HG03175 (cell line): ENCODE measurements at regions not wholly inside any gene's neighbourhood (a gene's known extent, or its start where the extent isn't known, plus 50 kb on each side); places are given as distances from the start of the nearest gene placed in this dataset.

Source experiments
- ATAC-seq: cut with Tn5 transposase; IDR thresholded peaks from one replicate; pipeline ENCODE4 v1.9.1; 2021; ENCODE audit warnings: mild to moderate bottlenecking, moderate library complexity; ENCODE audit not compliant: unreplicated experiment

DNA sequence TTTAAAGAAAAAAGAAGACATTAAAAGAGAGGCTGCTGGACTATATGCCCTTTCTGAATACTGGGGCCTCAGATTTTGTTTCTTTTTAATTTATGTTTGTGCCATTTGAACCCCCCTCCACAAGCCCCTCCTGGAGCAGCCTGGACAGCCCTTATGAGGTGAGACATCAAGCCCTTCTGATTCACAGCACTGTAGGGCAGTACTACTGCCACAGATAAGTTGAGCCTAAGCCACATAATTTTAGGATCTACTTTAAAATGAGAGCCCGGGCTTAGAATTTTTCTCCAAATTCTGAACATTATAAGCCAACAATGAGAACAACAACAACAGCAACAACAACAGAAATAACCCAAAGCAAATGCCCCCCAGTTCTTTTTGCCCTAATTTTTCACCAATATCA, 256.9 kb upstream of the SALL1 start:
- ATAC-seq: no peak

DNA sequence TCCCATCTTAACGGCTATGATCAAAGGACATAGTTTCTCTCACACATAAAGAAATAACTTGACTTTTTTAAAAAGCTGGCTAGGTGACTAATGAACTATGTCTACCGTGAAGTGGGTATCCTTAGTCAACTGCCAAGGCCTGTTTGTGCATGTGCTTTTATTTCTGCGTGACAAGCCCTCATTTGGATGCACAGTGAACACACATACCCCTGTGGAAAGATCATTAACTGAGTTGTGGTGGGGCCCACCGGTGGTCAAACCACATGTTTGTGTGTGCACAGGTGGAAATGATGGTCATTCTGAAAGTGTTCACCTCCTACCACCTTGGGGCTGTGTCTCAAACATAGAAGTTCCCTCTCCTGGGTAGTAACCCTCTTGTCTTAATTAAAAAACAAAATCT, 256.1 kb upstream of the SALL1 start:
- peak; percentile 51 for ATAC-seq

- ATAC-seq: no peak
Observed at GRCh38 chr16:51405361-51405760, 254.3 kb upstream of the SALL1 start.

DNA sequence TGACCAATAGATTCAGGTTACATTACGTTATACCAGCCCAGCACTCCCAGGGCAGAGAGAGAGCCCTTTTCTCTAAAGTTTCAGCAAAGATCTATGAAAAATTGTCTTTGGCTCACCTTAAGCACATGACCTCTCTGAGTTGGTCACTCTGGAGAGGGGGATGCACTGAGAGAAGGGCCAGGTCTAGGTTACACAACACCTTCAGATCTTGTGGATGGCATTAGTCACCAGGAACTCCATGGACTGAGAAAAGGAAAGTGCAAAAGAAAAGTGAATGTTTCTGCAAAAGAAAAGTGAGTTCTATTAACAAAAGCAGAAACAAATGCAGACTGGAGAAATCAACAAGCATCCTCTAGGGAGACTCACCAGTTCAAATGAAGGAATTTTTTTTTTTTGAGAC, 253.3 kb upstream of the SALL1 start:
- no peak for ATAC-seq

GRCh38 chr16:51402785-51403184, 251.7 kb upstream of the SALL1 start:
- no peak for ATAC-seq

DNA sequence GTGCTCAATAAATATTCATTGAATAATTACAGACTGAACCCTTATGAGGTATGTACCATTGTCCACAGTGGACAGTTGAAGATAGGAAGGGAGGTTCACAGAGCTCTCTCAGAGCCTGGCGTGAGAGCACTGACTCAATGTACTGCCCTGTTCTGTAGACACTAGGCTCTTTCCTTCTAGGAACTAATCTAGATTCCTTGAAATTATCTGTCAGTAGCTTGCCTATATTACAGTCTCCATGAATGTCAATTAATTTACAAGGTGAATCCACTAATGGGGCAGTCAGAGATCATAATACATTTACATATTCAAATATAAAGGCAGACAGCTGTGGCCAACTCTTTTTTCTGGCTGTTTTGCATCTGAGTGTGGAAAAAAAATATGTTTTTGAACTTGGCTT, 251.2 kb upstream of the SALL1 start:
- ATAC-seq: no peak

DNA sequence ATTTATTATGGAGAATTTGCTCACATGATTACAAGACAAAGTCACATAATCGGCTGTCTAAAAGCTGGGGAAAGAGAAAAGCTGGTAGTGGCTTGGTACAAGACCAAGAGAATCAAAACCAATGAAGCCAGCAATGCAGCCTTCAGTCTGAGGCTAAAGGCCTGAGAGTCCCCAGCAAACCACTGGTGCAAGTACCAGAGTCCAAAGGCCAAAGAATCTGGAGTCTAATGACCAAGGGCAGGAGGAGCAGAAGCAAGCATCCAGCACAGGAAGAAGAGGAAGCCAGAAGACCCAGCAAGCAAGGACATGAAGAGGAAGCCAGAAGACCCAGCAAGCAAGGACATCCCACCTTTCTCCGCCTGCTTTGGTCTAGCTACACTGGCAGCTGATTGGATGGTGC, 250.6 kb upstream of the SALL1 start:
- no peak for ATAC-seq

GRCh38 chr16:51399908-51400670, 249.0 kb upstream of the SALL1 start:
- no peak for ATAC-seq

DNA sequence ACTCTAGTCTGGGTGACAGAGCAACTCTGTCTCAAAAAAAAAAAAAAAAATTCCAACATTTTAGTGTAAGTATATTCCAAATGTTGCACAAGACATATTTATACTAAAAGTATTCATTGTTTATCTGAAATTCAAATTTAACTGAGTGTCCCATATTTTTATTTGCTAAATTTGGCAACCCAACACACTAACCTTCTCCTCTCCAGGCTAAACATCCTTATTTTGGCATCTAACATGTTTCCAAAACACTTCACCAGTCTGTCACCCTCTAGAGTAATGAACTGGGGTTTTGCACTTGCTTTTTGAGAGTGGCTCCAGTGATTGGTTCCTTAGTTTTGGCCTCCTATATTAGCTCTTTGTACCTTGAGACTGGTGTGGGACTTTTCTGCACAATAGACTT, 243.4 kb upstream of the SALL1 start:
- ATAC-seq: no peak

GRCh38 chr16:51393381-51394005, 242.4 kb upstream of the SALL1 start:
- ATAC-seq: no peak

- no peak for ATAC-seq
Observed at GRCh38 chr16:51392521-51393187, 241.6 kb upstream of the SALL1 start.

DNA sequence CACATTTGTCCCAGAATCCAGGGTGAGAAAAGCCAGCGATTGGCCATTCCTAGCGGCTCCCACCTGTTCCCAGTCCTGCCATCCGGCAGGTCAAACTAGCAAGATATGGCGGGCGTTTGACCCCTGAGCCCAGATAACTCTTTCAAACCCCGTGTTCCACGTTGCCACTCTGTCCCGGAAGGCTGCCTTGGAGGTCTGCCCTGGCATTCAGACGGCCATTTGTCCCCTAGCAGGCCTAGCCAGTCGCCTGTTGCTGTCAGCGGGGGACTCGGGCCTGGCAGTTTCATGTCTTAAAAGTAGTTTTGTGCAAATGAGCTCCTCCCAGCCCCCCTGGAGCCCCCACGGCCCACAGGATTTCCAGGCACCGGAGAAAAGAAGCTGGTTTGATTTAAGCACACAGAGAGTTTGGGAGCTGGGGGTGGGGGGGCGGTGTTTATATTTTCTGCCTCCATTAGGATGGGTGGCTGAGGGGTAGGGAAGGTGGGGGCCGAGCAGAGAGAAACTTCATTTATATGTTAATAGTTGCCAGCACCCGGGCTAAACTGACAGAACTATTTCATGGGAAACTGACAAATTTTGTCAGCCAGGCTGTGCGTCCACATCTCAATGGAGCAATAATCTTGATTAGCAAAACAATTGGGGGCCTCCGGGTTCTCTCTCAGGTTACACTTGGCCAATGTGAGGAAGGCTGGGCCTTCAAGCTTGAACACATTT, 240.9 kb upstream of the SALL1 start:
- ATAC-seq: no peak

DNA sequence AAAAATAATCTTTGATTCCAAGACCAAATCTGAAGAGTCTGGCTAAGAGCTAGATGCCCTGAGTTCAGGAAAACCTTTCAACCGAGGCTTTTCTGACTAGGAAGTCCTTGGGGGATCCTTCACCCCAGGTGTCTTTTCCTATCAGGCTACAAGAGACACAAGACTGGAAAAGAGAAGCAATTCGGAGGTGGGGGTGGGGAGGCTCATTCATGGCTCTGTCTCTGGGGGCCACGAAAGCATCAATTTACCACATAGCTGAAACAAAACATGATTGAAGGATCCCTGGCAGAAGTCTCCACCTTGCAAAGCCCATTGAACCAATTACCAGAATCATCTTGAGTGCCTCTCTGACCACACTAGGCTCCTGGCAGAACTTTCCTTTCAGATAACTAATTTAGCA, 239.8 kb upstream of the SALL1 start:
- no peak for ATAC-seq

DNA sequence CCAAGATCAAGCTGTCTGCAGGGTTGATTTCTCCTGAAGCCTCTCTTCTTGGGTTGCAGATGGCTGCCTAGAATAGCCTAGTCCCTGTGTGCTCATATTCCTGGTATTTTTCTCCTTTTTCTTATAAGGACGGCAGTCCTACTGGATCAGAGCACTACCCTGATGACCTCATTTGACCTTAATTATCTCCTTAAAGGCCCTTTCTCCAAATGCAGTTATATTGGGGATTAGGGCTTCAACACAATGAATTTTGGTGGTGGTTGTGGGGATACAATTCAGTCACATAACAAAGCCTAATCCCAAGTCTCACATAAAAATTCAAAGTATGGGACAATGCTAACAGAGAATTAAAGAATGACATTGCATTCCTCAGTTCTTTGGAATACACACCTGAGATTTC, 238.8 kb upstream of the SALL1 start:
- no peak for ATAC-seq

DNA sequence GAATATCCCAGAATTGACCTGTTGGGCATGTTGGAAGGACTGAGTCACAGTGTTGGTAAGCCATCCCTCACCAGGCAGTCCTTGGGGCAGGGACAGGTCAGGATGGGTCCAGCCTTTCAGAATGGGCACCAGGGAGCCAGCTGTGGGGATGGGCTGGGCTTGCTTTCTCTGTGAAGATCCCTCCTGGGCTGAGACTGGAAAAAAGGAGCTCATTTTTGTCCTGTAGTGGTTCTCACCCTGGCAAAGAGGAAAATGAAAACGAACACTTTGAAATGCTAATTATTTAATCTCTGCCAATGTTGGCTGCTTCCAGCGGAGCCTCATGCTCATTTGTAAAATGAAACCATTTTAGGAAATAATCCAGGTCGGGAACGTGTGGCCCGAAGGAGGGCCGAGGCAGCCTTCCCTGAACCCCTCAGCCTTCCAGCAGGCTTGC, 237.5 kb upstream of the SALL1 start:
- ATAC-seq: no peak

- ATAC-seq: no peak
Observed at GRCh38 chr16:51383909-51384308, 232.8 kb upstream of the SALL1 start.

- ATAC-seq: no peak
Observed at GRCh38 chr16:51382940-51383339, 231.9 kb upstream of the SALL1 start.

DNA sequence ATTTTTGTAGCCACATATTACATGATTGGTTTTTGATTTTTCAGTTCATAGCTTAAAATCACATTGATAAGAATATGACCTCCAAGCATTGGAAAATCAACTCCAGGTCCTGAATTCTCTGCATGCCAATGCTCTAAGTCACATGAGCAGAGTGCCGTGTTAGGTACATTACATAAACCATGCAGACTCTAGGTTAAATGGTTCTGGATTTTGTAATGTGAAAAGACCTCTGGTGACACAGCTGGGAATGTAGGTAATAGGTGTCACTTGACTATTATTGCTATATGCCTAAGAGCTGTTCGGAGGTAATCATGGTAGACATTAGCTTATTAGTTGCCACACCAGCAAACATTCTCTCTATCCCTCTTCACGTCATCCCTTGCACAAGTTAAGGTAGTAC, 231.1 kb upstream of the SALL1 start:
- ATAC-seq: no peak

- ATAC-seq: no peak
Observed at GRCh38 chr16:51376080-51376479, 225.0 kb upstream of the SALL1 start.

DNA sequence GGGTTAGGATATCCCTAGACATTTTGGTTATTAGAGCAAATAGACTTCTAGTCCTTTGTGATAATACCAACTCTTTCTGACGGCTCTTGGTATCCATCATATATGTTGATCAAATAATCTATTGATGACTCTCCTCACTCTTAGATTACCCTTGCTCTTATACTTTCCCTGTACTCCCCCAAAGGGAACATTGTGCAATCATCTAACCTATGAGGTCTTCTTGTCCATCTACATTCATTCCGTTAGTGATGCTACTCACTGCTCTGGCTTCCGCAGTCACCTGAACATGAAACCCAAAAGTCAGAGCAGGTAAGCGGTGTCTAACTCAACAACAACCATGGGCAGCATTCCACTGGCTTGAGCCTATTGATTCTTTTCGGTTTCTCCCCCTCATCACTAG, 223.7 kb upstream of the SALL1 start:
- ATAC-seq: no peak

DNA sequence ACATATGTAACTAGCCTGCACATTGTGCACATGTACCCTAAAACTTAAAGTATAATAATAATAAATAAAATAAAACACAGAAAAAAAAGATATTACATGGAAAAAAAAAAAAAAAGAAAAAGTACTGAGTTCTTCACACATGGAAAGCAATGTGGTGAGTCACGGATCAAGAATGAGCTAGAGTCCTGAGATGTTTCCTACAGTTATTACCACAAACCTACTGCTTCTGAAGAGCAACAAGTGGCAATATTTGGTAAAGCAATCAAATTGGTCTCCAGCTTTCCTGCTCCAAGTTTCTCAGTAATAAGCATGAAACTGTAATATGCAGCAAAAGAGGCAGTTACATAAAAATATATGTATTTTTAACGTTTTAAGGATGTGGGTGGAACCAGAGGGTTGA, 223.3 kb upstream of the SALL1 start:
- no peak for ATAC-seq

DNA sequence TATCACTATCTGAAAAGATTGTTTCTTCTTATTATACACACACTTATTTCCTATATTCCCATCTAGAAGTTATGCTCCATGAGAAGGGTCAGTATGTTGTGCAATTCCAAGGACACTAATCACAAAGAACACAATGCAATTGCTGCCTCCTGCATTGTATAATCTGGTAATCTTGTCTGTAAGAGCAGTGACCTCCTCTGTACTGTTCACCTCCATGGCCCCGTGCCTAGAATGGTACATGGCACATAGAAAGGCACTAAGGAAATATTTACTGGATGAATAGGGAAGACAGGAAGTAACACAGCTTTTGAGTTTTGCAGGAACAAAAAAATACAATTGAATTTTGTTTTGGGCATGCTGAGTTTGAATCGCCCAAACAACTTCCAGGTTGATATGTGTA, 214.6 kb upstream of the SALL1 start:
- ATAC-seq: no peak
